GM10266 (cell line): ENCODE measurements at regions not wholly inside any gene's neighbourhood (a gene's known extent, or its start where the extent isn't known, plus 50 kb on each side); places are given as distances from the start of the nearest gene placed in this dataset.

Experiments
- DNase-seq: peaks from one replicate; pipeline ENCODE4 v3.0.0; 2012; ENCODE audit errors: extremely low spot score
- TF ChIP-seq, protein P1 (sequence below): IDR thresholded peaks from 2 replicates; pipeline ENCODE4 v1.5.1; 2012; ENCODE audit warnings: mild to moderate bottlenecking, low read depth; ENCODE audit not compliant: control insufficient read depth, insufficient read depth; ENCODE audit errors: missing control alignments

DNA sequence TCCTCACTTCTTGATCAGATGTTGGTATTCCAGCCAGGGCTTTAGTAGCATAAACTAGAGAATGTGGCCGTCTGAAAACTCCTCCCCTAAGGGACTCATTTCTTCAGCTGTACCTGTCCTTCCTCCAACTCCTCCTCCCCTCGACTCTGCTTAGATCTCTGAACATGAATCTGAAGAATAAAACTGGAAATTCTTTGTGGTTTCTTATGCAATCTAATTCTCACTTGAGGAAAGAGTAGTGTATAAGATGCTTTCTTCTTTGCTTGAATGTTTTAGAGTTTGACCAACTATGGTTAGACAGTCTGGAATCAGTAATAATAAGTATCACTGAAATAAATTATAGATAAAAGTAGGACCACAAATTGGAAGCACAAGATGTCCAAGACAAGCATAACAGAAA, 128.5 kb downstream of the LRRC70 start:
- TF ChIP-seq, protein P1, sequence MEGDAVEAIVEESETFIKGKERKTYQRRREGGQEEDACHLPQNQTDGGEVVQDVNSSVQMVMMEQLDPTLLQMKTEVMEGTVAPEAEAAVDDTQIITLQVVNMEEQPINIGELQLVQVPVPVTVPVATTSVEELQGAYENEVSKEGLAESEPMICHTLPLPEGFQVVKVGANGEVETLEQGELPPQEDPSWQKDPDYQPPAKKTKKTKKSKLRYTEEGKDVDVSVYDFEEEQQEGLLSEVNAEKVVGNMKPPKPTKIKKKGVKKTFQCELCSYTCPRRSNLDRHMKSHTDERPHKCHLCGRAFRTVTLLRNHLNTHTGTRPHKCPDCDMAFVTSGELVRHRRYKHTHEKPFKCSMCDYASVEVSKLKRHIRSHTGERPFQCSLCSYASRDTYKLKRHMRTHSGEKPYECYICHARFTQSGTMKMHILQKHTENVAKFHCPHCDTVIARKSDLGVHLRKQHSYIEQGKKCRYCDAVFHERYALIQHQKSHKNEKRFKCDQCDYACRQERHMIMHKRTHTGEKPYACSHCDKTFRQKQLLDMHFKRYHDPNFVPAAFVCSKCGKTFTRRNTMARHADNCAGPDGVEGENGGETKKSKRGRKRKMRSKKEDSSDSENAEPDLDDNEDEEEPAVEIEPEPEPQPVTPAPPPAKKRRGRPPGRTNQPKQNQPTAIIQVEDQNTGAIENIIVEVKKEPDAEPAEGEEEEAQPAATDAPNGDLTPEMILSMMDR: no peak
- no peak for DNase-seq

DNA sequence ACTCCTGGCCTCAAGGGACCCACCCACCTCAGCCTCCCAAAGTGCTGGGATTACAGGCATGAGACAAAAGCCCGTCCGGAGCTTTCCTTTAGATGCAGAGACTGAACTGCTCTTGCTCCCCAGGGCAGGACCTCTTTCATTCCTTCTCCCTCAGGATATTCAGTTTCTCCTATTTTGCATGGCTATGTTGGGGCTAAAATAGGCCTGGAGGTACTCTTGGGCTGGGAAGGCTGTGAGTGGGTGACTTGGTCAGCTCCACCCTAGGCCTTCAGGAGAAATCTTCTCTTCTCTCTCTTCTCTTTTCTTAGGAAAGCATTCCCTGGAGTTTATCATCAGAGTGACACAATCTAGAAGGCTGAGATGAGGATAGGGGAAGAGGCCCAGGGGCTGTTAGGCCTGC, 126.4 kb downstream of the LRRC70 start:
- no peak for DNase-seq
- TF ChIP-seq, protein P1: no peak

GRCh38 chr5:62702126-62702525, 123.5 kb downstream of the LRRC70 start:
- TF ChIP-seq, protein P1: no peak
- DNase-seq: no peak

DNA sequence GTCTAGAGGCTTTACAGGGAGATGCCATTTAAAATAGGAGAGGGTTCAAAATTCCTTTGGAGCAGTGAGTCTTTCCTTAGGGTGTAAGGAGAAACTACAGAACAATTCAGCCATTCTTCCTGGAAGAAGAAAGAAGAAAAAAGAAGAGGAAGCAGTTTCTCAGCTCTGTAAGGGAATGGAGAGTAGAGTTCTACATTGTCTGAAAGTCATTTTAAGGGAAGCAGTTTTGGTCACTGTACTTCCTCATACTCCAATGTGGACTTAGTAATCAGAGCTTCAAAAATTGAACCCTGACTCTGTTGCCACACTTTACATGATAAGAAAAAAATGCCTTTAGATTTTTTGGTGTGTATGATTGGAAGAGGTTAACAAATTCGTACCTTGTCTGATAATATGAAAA, 122.4 kb downstream of the LRRC70 start:
- no peak for DNase-seq
- TF ChIP-seq, protein P1: no peak

GRCh38 chr5:62698756-62699155, 120.1 kb downstream of the LRRC70 start:
- TF ChIP-seq, protein P1: no peak
- DNase-seq: no peak

- DNase-seq: no peak
These were observed 116.7 kb downstream of the LRRC70 start for GRCh38 chr5:62695274-62695673.

GRCh38 chr5:62692946-62693713, 114.5 kb downstream of the LRRC70 start:
- TF ChIP-seq, protein P1: no peak
- no peak for DNase-seq

More at GRCh38 chr5:62695274-62695673, 116.7 kb downstream of the LRRC70 start:
- TF ChIP-seq, protein P1: no peak
